Spinal cord (tissue), 9 donors: ENCODE measurements at regions not wholly inside any gene's neighbourhood (a gene's known extent, or its start where the extent isn't known, plus 50 kb on each side); places are given as distances from the start of the nearest gene placed in this dataset.

ENCODE experiments used
- DNase-seq, 6 donors: peaks; one replicate each; pipeline versions ENCODE4 v3.0.0 to v3.0.0-alpha.2; 2013 to 2015; ENCODE audit warnings: low spot score in 6 of 6, low read depth in 4 of 6
- H3K27ac ChIP-seq: one replicate; pipeline ENCODE4 v1.5.1; 2013; ENCODE audit warnings: low read depth, low read length, control low read depth
- H3K27me3 ChIP-seq: one replicate; pipeline ENCODE4 v1.6.1; 2013; ENCODE audit warnings: low read length; ENCODE audit not compliant: control insufficient read depth, insufficient read depth
- H3K36me3 ChIP-seq: one replicate; pipeline ENCODE4 v1.6.1; 2013; ENCODE audit warnings: low read length; ENCODE audit not compliant: control insufficient read depth, insufficient read depth
- H3K4me1 ChIP-seq: one replicate; pipeline ENCODE4 v1.6.1; 2013; ENCODE audit warnings: low read length; ENCODE audit not compliant: control insufficient read depth, insufficient read depth
- H3K4me3 ChIP-seq: one replicate; pipeline ENCODE4 v1.5.1; 2013; ENCODE audit warnings: low read depth, low read length, control low read depth
- H3K9me3 ChIP-seq: one replicate; pipeline ENCODE4 v1.6.1; 2013; ENCODE audit warnings: low read length; ENCODE audit not compliant: control insufficient read depth, insufficient read depth
- WGBS: methylation state at CpG from one replicate; pipeline ENCODE4 v1.1.5; 2013; ENCODE audit warnings: missing lambda C conversion rate; ENCODE audit not compliant: insufficient coverage; 5-methylcytosine and 5-hydroxymethylcytosine counted together
- donor health status: healthy.

DNA sequence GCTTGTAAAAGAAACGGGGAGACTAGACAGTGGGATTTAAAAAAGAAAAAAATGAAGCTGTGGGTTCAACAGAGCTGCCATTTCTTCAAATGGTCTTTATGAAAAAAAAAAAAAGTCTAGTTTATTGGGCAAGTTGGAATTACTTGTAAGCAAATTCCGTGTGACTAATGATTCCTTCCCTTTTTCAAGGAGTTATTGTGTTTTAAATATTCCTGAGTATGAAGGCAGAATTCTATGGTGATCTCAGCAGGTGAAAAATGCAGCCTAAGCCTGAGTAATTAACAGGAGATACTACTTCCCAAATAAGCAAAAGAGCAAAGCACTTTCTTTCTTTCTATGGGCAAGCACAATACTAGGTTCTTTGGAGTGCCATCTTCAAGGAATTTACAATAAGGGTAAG is 481.9 kb downstream of the ZNF608 start:
- no peak overlapping the region for H3K27ac ChIP-seq
- H3K27me3 ChIP-seq: no peaks in the 10 kb centered on the region
- no peak overlapping the region for H3K4me3 ChIP-seq
- H3K4me1 ChIP-seq: peaks cover 8% of the 10 kb centered on the region
- 33% methylated on average over 1 of the region's 2 CpGs for WGBS
- H3K36me3 ChIP-seq: no peaks in the 10 kb centered on the region
- H3K9me3 ChIP-seq: no peaks in the 10 kb centered on the region
- DNase-seq: no peak

DNA sequence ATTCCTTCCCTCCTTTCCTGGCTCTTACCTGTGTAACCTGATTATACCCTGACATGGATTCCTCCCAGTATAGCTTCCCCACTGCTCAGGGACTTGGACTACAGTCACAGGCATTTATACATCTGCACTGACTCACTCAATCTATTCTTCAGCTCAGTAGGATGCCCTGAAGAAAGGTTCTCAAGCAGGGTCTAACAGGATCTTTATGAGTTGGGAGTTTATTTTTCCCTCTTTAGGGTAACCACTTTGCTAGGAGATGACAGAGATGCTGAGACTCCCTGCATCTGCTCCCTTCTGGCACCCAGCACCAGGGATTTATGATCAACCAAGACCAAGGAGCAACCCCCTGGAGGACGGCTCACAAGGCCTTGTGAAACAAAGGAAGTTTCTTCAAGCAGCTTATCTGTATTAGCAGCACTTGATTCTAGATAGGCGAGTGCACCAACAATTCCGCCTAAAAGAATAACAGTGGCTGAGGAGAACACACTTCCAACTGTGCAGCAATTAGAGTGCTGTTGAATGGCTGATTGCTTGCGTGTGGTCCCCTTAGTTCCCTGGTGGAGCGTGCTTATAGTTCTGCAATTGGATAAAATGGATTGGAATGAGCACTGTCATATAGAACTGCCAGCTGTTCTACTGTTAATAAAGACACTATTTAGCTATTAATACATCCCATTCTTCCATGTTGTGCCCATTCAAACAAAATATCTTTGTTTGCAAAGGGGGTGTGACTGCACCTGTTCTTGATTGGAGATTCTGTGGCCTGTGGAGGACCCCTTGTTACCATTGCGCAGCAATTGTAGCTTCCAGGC is 482.6 kb downstream of the ZNF608 start:
- no peaks in the 10 kb centered on the region for H3K36me3 ChIP-seq
- H3K4me1 ChIP-seq: peaks cover 8% of the 10 kb centered on the region
- H3K27ac ChIP-seq: peak overlapping the region; percentile 35
- WGBS: 11% methylated on average over 5 of the region's 6 CpGs
- H3K4me3 ChIP-seq: no peak overlapping the region
- peak in 4 of 6 donors; percentile 33 to 96 (median 64) for DNase-seq
- H3K9me3 ChIP-seq: no peaks in the 10 kb centered on the region
- no peaks in the 10 kb centered on the region for H3K27me3 ChIP-seq

DNA sequence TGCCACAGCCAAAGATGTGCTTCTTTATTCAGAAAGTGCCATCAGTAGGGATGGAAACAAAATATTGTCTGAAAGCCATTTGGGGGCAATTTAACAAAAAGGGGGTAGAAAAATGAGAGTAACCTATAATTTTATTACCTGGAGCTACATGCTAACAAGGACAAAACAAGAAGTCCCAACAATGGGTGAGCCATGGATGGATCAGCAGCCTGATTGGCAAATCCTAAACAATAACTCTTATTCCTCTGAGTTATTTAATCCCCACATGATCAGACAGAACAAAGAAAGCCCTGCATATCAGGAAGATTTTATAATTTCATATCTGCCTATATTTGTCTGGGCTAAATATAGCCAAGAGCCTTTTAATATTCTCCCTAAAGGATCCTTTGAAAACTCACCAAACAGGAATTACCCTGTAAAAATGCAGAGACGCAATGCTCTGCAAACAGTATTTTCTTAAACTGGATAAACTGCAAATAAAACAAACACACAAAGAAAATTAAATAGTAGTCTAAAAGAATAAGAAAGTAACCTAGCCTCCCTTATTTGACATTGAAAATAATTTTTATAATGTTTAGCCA is 483.4 kb downstream of the ZNF608 start:
- Histone ChIP-seq H3K4me1 (peaks cover 8% of the 10 kb centered on the region), H3K36me3 (no peaks in the 10 kb centered on the region), H3K9me3 (no peaks in the 10 kb centered on the region), H3K4me3 (no peak overlapping the region), H3K27me3 (no peaks in the 10 kb centered on the region), H3K27ac (no peak overlapping the region)
- DNase-seq: peak in 2 of 6 donors; percentile 17 to 76
- WGBS: no CpG with 5 or more reads among the region's 1 CpG

DNA sequence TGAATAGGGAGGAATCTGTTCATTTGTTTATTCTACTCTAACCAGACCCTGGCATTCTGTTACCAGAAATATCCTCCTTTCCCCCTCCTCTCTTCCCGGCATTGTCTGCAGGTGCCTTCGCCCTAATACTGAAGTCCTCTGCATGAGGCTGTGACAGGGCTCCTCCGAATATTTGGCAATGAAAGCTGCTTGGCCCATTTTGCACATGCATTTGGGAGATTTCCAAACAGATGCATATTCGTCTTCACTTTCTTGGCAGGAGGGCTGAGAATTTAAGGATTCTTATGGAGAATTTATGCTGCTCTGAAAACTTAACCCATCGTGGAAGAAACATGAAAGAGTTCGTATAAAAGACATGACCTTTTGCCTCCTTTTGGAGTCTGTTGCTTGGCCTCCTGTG is 484.0 kb downstream of the ZNF608 start:
- WGBS: 21% methylated on average over 6 of the region's 6 CpGs
- Histone ChIP-seq H3K9me3 (no peaks in the 10 kb centered on the region), H3K4me3 (no peak overlapping the region), H3K27ac (peak overlapping the region; percentile 18), H3K27me3 (no peaks in the 10 kb centered on the region), H3K4me1 (peaks cover 8% of the 10 kb centered on the region), H3K36me3 (no peaks in the 10 kb centered on the region)
- DNase-seq: peak in 4 of 6 donors; percentile 18 to 94 (median 56)

DNA sequence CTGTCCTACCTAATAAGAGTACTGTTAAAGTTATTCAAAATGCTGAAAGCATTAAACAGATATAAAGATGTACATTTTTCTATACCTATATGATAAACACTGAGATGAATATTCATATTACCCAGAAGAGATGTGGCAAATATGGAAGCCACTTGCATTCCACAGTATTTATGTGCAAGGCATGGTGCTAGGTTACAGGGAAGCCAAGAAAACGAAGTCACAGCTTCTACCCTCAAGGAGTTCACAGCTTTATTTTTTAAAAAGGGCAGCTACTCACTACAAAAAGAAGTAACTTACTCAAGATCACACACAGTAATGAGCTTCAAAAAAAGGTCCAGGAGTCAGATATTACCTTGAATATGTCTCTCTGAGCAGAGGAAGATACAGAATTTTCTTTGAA is 484.6 kb downstream of the ZNF608 start:
- H3K36me3 ChIP-seq: no peaks in the 10 kb centered on the region
- peak in 1 of 6 donors; percentile 33 for DNase-seq
- H3K4me3 ChIP-seq: no peak overlapping the region
- WGBS: no CpG with 5 or more reads among the region's 1 CpG
- H3K27ac ChIP-seq: no peak overlapping the region
- H3K27me3 ChIP-seq: no peaks in the 10 kb centered on the region
- peaks cover 8% of the 10 kb centered on the region for H3K4me1 ChIP-seq
- no peaks in the 10 kb centered on the region for H3K9me3 ChIP-seq

DNA sequence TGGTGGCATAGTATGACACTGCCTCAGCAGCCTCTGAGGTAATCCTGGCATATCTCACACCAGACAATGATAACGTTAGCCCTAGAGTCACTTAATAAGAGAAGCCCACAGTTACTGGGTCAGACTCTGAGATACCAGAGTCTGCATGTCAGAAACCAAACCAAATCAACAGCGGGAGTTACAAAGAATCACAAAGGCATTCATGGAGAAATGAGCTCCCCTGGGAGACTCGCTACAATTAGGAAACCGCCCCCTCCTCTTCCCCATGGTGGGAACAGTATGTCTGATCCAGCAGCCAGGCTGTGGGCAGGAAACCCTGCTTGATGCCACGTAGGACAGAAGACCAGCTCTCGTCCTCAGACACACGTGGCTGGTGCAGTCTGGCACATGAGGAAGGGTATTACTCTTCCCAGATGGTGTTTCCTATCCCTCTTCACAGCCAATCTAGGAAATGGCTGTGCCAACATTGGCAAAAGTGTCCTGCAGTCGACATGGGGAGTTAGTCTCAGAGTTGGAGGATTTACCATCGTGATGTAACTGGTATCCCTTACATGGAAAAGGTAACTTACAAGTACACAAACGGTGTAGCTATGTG is 485.4 kb downstream of the ZNF608 start:
- Histone ChIP-seq H3K4me3 (no peak overlapping the region), H3K27me3 (no peaks in the 10 kb centered on the region), H3K27ac (no peak overlapping the region), H3K36me3 (no peaks in the 10 kb centered on the region), H3K9me3 (no peaks in the 10 kb centered on the region), H3K4me1 (peaks cover 8% of the 10 kb centered on the region)
- DNase-seq: peak in 1 of 6 donors; percentile 78
- WGBS: 40% methylated on average over 3 of the region's 10 CpGs

DNA sequence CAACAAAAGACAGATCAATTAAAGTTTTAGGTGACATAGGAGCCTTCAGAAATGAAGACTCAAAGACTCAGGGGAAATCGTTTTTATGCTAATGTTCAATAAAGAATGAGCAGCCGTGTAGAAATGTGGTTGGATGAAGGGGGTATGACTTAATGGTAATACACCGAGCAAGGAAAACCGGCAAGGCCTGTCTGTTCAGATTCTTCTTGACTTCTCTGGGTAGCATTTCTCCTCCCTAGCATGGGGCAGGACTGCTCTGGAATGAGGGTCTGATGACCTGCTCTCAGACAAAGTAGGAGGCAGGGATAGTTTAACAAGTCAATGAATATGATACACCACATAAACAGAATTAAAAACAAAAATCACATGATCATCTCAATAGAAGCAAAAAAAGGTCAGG is 487.4 kb downstream of the ZNF608 start:
- no peak overlapping the region for H3K27ac ChIP-seq
- no peak overlapping the region for H3K4me3 ChIP-seq
- no peak for DNase-seq
- H3K36me3 ChIP-seq: no peaks in the 10 kb centered on the region
- 73% methylated on average over 2 of the region's 4 CpGs for WGBS
- peaks cover 8% of the 10 kb centered on the region for H3K4me1 ChIP-seq
- H3K27me3 ChIP-seq: no peaks in the 10 kb centered on the region
- no peaks in the 10 kb centered on the region for H3K9me3 ChIP-seq

DNA sequence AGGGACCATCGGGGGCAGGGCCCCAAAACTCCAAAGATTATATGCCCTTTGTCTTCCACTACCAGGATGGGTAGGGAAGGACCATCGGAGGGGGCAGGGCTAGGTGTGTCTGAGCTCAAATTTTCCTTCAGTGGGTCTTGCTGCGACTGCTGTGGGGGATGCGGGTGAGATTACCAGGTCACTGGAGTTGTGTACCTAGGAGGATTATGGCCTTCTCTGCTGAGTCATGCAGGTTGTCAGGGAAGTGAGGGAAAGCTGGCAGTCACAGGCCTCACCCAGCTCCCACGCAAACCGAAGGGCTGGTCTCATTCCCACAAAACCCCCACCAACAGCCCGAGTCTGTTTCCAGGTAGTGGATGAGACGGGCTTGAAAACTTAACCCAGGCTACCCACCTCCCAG is 489.4 kb downstream of the ZNF608 start:
- no peaks in the 10 kb centered on the region for H3K36me3 ChIP-seq
- no peak for DNase-seq
- WGBS: 97% methylated on average over 5 of the region's 8 CpGs

DNA sequence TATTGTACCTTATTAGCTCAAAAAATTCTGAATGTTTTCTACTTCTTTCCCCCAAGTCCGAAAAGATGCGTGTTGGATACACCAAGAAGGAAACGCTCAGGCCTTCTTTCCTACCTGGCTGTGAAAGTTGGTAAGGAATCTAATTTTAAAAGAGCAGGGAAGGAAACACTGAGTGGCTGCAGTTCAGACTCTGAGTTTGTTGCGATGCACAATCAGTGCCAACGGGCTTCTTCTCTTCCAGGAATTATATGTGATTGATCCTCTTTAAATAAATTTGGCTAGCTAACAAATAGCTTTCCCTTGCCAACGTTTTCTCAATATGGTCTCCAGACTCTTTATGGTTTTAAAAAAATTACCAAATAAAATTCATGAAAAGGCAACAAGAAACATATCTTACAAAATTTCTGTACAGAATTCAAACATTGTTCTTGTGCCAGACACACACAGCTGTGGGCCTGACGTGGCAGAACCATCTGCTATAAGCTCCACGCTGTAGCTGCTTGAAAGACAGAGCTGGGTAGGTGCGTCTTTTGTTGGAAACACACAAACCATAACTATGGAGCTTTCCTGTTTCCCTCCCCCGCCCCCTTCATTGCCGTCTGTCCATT is 493.1 kb downstream of the ZNF608 start:
- 72% methylated on average over 4 of the region's 11 CpGs for WGBS
- no peak overlapping the region for H3K27ac ChIP-seq
- DNase-seq: peak in 2 of 6 donors; percentile 85 to 95

More for the DNA sequence above, 489.4 kb downstream of the ZNF608 start:
- no peak overlapping the region for H3K27ac ChIP-seq
- H3K4me3 ChIP-seq: no peak overlapping the region
- peaks cover 4% of the 10 kb centered on the region for H3K4me1 ChIP-seq
- H3K9me3 ChIP-seq: no peaks in the 10 kb centered on the region
- H3K27me3 ChIP-seq: no peaks in the 10 kb centered on the region

More for the DNA sequence above, 493.1 kb downstream of the ZNF608 start:
- H3K9me3 ChIP-seq: peaks cover 2% of the 10 kb centered on the region
- H3K4me3 ChIP-seq: no peak overlapping the region
- peaks cover 4% of the 10 kb centered on the region for H3K4me1 ChIP-seq
- no peaks in the 10 kb centered on the region for H3K36me3 ChIP-seq
- no peaks in the 10 kb centered on the region for H3K27me3 ChIP-seq
